ENCODE measurements at regions not wholly inside any gene's neighbourhood (a gene's known extent, or its start where the extent isn't known, plus 50 kb on each side); places are given as distances from the start of the nearest gene placed in this dataset.

DNA sequence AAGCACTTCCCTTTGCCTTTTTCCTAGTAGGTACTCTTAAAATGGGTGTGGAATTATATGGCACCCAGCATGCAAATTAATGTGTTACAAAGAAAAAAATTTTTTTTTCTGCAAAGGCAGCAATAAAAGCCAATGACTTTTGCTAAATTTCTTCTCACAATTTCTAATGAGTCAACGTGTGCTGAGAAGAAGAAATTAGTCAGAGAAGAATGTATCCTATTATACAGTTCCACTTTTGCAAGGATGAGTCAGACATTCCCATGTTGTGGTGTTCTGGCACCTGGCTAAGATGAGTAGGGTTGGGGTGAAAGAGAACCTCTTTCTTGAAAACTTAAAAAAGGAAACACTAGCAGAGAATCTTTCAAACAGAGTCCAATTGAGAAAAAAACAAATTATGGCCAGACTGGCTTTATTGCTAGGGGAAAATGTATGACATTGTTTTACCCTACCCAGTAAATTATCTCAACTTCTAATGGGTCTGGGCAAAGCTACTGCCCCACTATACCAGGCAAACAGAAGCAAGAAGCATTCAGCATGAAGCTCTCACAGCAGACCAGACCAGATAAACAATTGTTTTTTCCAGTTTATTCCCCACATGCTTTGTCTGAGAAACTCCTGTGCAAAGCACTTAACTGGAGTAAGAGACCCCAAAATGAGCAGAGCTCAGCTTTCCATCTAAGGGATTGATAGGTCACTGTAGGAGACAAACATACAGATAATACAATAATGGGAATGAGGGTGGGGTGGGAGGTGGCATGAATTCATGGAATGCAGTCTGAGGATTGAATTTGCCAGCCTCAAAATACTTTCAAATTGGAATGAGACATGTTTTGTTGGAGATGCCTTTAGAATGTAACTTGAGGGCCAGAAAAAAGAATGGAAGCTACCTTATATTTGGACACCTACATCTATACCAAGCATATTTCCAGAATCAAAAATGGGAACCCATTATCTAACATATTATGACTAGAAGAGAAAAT, 220.8 kb upstream of the RFX3 start:
- Histone ChIP-seq H3K4me1 (peaks cover 0 to 3% (median 0%) of the 10 kb centered on the region in 3 donors), H3K27me3 (no peaks in the 10 kb centered on the region), H3K4me3 (no peak overlapping the region), H3K9me3 (no peaks in the 10 kb centered on the region), H3K27ac (no peak overlapping the region), H3K36me3 (no peaks in the 10 kb centered on the region)
- DNase-seq: no peak
- intact Hi-C loops (cut with DNase I): no loop called here
- no peak for TF ChIP-seq CTCF (IDR thresholded peaks at IDR 0.05)
- no peak for FAIRE-seq
- 24 to 63% methylated on average over 1 of the region's 1 CpG for WGBS, 2 donors
- ATAC-seq: peak in 2 of 4 donors; percentile 45 to 57

GRCh38 chr9:3743901-3744413, 218.2 kb upstream of the RFX3 start:
- FAIRE-seq (no peak), ATAC-seq (no peak), DNase-seq (no peak)
- no peak for TF ChIP-seq CTCF (IDR thresholded peaks at IDR 0.05)
- peaks cover 0 to 10% (median 4%) of the 10 kb centered on the region in 3 donors for H3K4me1 ChIP-seq
- H3K36me3 ChIP-seq: no peaks in the 10 kb centered on the region
- intact Hi-C loops (cut with DNase I): no loop called here
- H3K9me3 ChIP-seq: no peaks in the 10 kb centered on the region
- no peak overlapping the region for H3K27ac ChIP-seq
- WGBS, 2 donors: 84 to 94% methylated on average over 2 of the region's 2 CpGs
- no peaks in the 10 kb centered on the region for H3K27me3 ChIP-seq
- no peak overlapping the region for H3K4me3 ChIP-seq

GRCh38 chr9:3742586-3742985, 216.8 kb upstream of the RFX3 start:
- intact Hi-C loops (cut with DNase I): no loop called here
- WGBS, 2 donors: 72 to 80% methylated on average over 3 of the region's 3 CpGs
- no peak for DNase-seq

DNA sequence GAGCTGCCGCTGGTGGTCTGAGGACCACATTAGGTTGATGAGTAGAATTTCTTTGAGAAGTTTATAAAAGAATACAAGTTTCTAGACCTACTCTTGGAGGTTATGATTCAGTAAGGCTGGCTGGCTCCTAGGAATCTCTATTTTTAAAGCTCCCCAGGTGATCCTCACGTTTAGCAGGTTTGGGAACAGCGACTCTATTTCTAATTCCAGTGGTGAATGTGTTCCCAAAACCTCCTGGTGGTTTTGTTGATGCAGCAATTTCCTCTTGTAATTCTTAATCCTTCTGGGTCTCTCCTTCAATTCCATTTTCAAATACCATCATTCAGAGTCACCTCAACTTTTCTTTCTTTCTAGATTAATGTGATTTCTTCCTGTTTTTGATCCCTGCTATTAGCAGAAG, 215.9 kb upstream of the RFX3 start:
- Histone ChIP-seq H3K4me1 (peaks cover 0 to 10% (median 4%) of the 10 kb centered on the region in 3 donors), H3K9me3 (no peaks in the 10 kb centered on the region), H3K27me3 (no peaks in the 10 kb centered on the region), H3K27ac (peak overlapping the region in 1 of 4 donors; percentile 46), H3K4me3 (no peak overlapping the region), H3K36me3 (no peaks in the 10 kb centered on the region)
- TF ChIP-seq CTCF (IDR thresholded peaks at IDR 0.05): no peak
- intact Hi-C loops (cut with DNase I): no loop called here
- DNase-seq (no peak), FAIRE-seq (no peak), ATAC-seq (no peak)
- 65 to 72% methylated on average over 3 of the region's 3 CpGs for WGBS, 2 donors

More at GRCh38 chr9:3742586-3742985, 216.8 kb upstream of the RFX3 start:
- Histone ChIP-seq H3K4me3 (no peak overlapping the region), H3K9me3 (no peaks in the 10 kb centered on the region), H3K27ac (no peak overlapping the region), H3K36me3 (no peaks in the 10 kb centered on the region), H3K27me3 (no peaks in the 10 kb centered on the region), H3K4me1 (peaks cover 0 to 10% (median 4%) of the 10 kb centered on the region in 3 donors)
- FAIRE-seq (no peak), ATAC-seq (no peak)
- TF ChIP-seq CTCF (IDR thresholded peaks at IDR 0.05): no peak
